GM23338 (cell line): ENCODE measurements at regions not wholly inside any gene's neighbourhood (a gene's known extent, or its start where the extent isn't known, plus 50 kb on each side); places are given as distances from the start of the nearest gene placed in this dataset.

Source experiments
- ATAC-seq: fragments of 200-7000 bp; cut with Tn5 transposase; 3 replicates; pipeline ENCODE4 v1.9.1; 2020
- DNase-seq: peaks from one replicate; pipeline ENCODE4 v3.0.0-alpha.2; 2015; ENCODE audit warnings: low spot score
- H2AFZ ChIP-seq: fragments of 200-600 bp; sonication (generic); 2 replicates; pipeline ENCODE4 v1.8.0; 2016; ENCODE audit warnings: antibody characterized with exemption, mild to moderate bottlenecking, moderate library complexity
- H3F3A ChIP-seq: fragments of 200-600 bp; sonication (generic); replicated peaks from 2 replicates; pipeline ENCODE4 v1.8.0; 2017; ENCODE audit warnings: antibody characterized with exemption, mixed run types, low read depth
- H3K27ac ChIP-seq: fragments of 200-600 bp; sonication (generic); 2 replicates; pipeline ENCODE4 v1.6.1; 2016; ENCODE audit warnings: low read depth
- H3K27me3 ChIP-seq: fragments of 200-600 bp; sonication (generic); 2 replicates; pipeline ENCODE4 v1.8.0; 2016; ENCODE audit warnings: mild to moderate bottlenecking, mixed run types, moderate library complexity; ENCODE audit not compliant: insufficient read depth
- H3K36me3 ChIP-seq: fragments of 200-600 bp; sonication (generic); 2 replicates; pipeline ENCODE4 v1.8.0; 2016; ENCODE audit warnings: mild to moderate bottlenecking; ENCODE audit not compliant: insufficient read depth
- H3K4me1 ChIP-seq: fragments of 200-600 bp; sonication (generic); 2 replicates; pipeline ENCODE4 v1.8.0; 2016; ENCODE audit warnings: mild to moderate bottlenecking, moderate library complexity; ENCODE audit not compliant: insufficient read depth
- H3K4me2 ChIP-seq: fragments of 200-600 bp; sonication (generic); 2 replicates; pipeline ENCODE4 v1.7.1; 2017; ENCODE audit warnings: mixed run types
- H3K4me3 ChIP-seq: fragments of 200-600 bp; sonication (generic); 2 replicates; pipeline ENCODE4 v1.6.1; 2016; ENCODE audit warnings: mixed run types
- H3K79me2 ChIP-seq: fragments of 200-600 bp; sonication (generic); replicated peaks from 2 replicates; pipeline ENCODE4 v1.8.0; 2017; ENCODE audit warnings: mild to moderate bottlenecking; ENCODE audit not compliant: insufficient read depth
- H3K9me2 ChIP-seq: fragments of 200-600 bp; sonication (generic); 2 replicates; pipeline ENCODE4 v1.8.0; 2017; ENCODE audit not compliant: insufficient read depth
- H4K20me1 ChIP-seq: fragments of 200-600 bp; sonication (generic); replicated peaks from 2 replicates; pipeline ENCODE4 v1.8.0; 2017; ENCODE audit warnings: mild to moderate bottlenecking; ENCODE audit not compliant: insufficient read depth
- H3K27ac Mint-ChIP-seq: 2 replicates; pipeline ENCODE4 v1.8.0; 2020; ENCODE audit warnings: inconsistent platforms, mild to moderate bottlenecking, moderate library complexity, mixed read lengths
- H3K27me3 Mint-ChIP-seq: 3 replicates; pipeline ENCODE4 v1.8.0; 2022; ENCODE audit warnings: low read depth, mild to moderate bottlenecking, moderate library complexity, mixed read lengths, inconsistent platforms; ENCODE audit not compliant: insufficient read depth, poor library complexity
- H3K36me3 Mint-ChIP-seq: 3 replicates; pipeline ENCODE4 v1.8.0; 2021; ENCODE audit warnings: low read depth, mild to moderate bottlenecking, inconsistent platforms, moderate library complexity, mixed read lengths
- H3K4me1 Mint-ChIP-seq: 3 replicates; pipeline ENCODE4 v1.8.0; 2020; ENCODE audit warnings: mild to moderate bottlenecking, inconsistent platforms, mixed read lengths
- H3K4me3 Mint-ChIP-seq: 3 replicates; pipeline ENCODE4 v1.8.0; 2021; ENCODE audit warnings: moderate library complexity, mild to moderate bottlenecking, inconsistent platforms, mixed read lengths
- H3K9me3 Mint-ChIP-seq: 3 replicates; pipeline ENCODE4 v1.8.0; 2020; ENCODE audit warnings: moderate library complexity, mild to moderate bottlenecking, inconsistent platforms, mixed read lengths
- CREB1 ChIP-seq: fragments of 250-450 bp; sonication (Bioruptor Pico); IDR thresholded peaks from 2 replicates; pipeline ENCODE4 v1.5.0; 2020; ENCODE audit warnings: low read depth, mild to moderate bottlenecking, moderate library complexity
- EZH2 ChIP-seq: fragments of 200-600 bp; sonication (generic); IDR thresholded peaks from one replicate; pipeline ENCODE4 v1.8.0; 2017; ENCODE audit warnings: antibody characterized with exemption, mild to moderate bottlenecking, low read depth; ENCODE audit not compliant: unreplicated experiment
- EZH2phosphoT487 ChIP-seq: fragments of 200-600 bp; sonication (generic); IDR thresholded peaks from one replicate; pipeline ENCODE4 v1.8.1; 2018; ENCODE audit warnings: antibody characterized with exemption; ENCODE audit not compliant: unreplicated experiment
- JUNB ChIP-seq: IDR thresholded peaks from one replicate; pipeline ENCODE4 v1.6.1; 2016; ENCODE audit warnings: antibody characterized with exemption; ENCODE audit not compliant: unreplicated experiment
- REST ChIP-seq: IDR thresholded peaks from one replicate; pipeline ENCODE4 v1.6.1; 2018; ENCODE audit warnings: antibody characterized with exemption; ENCODE audit not compliant: unreplicated experiment
- ZNF114 ChIP-seq: fragments of 250-450 bp; sonication (Bioruptor Pico); IDR thresholded peaks from 2 replicates; pipeline ENCODE4 v1.5.0; 2020; ENCODE audit warnings: mild to moderate bottlenecking, moderate library complexity
- ZNF331 ChIP-seq: fragments of 250-450 bp; sonication (Bioruptor Pico); IDR thresholded peaks from 2 replicates; pipeline ENCODE4 v1.5.0; 2020; ENCODE audit warnings: low read depth, mild to moderate bottlenecking, moderate library complexity
- TF ChIP-seq, protein P1 (sequence below): fragments of 250-450 bp; sonication (Bioruptor Pico); IDR thresholded peaks from 2 replicates; pipeline ENCODE4 v1.5.0; 2020; ENCODE audit warnings: mild to moderate bottlenecking, moderate library complexity
- TF ChIP-seq, protein P2 (sequence below), 2 experiments: fragments of 200-600 bp in 1 of 2; sonication (generic) in 1 of 2; conservative IDR thresholded peaks; 2 replicates each; pipeline versions ENCODE4 v1.5.1 to v1.6.1; 2016 to 2017; ENCODE audit warnings: antibody characterized with exemption in 2 of 2, low read depth in 2 of 2, mild to moderate bottlenecking in 2 of 2, moderate library complexity in 1 of 2

DNA sequence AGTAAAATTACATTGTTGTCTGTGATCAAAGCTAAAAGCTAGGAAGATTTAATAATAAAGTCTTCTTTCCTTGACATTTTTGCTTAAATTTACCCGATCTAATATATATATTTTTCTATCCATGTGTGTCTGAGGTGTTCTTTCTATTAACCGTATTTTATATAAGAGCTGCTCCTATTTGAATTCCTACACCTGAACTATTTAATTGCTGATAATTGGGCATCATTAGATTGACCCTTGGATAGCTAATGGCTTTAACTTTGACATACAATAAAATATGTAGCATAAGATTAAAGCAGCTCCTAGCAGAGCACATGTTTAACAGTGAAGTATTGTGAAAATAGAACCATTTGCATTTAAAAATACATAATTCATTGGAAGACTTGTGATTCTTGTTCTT is 792.7 kb downstream of the MAT2B start (continued):
- TF ChIP-seq CREB1 (CRISPR knock-in tag) (no peak), ZNF331 (CRISPR knock-in tag) (no peak), ZNF114 (CRISPR knock-in tag) (no peak), EZH2 (no peak)
- TF ChIP-seq, protein P1, sequence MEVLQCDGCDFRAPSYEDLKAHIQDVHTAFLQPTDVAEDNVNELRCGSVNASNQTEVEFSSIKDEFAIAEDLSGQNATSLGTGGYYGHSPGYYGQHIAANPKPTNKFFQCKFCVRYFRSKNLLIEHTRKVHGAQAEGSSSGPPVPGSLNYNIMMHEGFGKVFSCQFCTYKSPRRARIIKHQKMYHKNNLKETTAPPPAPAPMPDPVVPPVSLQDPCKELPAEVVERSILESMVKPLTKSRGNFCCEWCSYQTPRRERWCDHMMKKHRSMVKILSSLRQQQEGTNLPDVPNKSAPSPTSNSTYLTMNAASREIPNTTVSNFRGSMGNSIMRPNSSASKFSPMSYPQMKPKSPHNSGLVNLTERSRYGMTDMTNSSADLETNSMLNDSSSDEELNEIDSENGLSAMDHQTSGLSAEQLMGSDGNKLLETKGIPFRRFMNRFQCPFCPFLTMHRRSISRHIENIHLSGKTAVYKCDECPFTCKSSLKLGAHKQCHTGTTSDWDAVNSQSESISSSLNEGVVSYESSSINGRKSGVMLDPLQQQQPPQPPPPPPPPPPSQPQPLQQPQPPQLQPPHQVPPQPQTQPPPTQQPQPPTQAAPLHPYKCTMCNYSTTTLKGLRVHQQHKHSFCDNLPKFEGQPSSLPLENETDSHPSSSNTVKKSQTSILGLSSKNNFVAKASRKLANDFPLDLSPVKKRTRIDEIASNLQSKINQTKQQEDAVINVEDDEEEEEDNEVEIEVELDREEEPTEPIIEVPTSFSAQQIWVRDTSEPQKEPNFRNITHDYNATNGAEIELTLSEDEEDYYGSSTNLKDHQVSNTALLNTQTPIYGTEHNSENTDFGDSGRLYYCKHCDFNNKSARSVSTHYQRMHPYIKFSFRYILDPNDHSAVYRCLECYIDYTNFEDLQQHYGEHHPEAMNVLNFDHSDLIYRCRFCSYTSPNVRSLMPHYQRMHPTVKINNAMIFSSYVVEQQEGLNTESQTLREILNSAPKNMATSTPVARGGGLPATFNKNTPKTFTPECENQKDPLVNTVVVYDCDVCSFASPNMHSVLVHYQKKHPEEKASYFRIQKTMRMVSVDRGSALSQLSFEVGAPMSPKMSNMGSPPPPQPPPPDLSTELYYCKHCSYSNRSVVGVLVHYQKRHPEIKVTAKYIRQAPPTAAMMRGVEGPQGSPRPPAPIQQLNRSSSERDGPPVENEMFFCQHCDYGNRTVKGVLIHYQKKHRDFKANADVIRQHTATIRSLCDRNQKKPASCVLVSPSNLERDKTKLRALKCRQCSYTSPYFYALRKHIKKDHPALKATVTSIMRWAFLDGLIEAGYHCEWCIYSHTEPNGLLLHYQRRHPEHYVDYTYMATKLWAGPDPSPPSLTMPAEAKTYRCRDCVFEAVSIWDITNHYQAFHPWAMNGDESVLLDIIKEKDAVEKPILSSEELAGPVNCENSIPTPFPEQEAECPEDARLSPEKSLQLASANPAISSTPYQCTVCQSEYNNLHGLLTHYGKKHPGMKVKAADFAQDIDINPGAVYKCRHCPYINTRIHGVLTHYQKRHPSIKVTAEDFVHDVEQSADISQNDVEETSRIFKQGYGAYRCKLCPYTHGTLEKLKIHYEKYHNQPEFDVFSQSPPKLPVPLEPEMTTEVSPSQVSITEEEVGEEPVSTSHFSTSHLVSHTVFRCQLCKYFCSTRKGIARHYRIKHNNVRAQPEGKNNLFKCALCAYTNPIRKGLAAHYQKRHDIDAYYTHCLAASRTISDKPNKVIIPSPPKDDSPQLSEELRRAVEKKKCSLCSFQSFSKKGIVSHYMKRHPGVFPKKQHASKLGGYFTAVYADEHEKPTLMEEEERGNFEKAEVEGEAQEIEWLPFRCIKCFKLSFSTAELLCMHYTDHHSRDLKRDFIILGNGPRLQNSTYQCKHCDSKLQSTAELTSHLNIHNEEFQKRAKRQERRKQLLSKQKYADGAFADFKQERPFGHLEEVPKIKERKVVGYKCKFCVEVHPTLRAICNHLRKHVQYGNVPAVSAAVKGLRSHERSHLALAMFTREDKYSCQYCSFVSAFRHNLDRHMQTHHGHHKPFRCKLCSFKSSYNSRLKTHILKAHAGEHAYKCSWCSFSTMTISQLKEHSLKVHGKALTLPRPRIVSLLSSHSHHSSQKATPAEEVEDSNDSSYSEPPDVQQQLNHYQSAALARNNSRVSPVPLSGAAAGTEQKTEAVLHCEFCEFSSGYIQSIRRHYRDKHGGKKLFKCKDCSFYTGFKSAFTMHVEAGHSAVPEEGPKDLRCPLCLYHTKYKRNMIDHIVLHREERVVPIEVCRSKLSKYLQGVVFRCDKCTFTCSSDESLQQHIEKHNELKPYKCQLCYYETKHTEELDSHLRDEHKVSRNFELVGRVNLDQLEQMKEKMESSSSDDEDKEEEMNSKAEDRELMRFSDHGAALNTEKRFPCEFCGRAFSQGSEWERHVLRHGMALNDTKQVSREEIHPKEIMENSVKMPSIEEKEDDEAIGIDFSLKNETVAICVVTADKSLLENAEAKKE (CRISPR knock-in tag) = no peak

GRCh38 chr5:164300295-164300694 is 794.9 kb downstream of the MAT2B start:
- peaks cover 19% of the 10 kb centered on the region; the same call in 2 of the 3 replicates for H3K4me1 Mint-ChIP-seq
- ATAC-seq (no peak), DNase-seq (no peak)
- H3K4me3 ChIP-seq = no peak overlapping the region
- no peak overlapping the region for H3K4me3 Mint-ChIP-seq
- no peaks in the 10 kb centered on the region for H3K36me3 Mint-ChIP-seq
- H2AFZ ChIP-seq = no peak overlapping the region
- no peaks in the 10 kb centered on the region for H3K27me3 Mint-ChIP-seq
- H4K20me1 ChIP-seq = no peaks in the 10 kb centered on the region
- TF ChIP-seq, protein P2, sequence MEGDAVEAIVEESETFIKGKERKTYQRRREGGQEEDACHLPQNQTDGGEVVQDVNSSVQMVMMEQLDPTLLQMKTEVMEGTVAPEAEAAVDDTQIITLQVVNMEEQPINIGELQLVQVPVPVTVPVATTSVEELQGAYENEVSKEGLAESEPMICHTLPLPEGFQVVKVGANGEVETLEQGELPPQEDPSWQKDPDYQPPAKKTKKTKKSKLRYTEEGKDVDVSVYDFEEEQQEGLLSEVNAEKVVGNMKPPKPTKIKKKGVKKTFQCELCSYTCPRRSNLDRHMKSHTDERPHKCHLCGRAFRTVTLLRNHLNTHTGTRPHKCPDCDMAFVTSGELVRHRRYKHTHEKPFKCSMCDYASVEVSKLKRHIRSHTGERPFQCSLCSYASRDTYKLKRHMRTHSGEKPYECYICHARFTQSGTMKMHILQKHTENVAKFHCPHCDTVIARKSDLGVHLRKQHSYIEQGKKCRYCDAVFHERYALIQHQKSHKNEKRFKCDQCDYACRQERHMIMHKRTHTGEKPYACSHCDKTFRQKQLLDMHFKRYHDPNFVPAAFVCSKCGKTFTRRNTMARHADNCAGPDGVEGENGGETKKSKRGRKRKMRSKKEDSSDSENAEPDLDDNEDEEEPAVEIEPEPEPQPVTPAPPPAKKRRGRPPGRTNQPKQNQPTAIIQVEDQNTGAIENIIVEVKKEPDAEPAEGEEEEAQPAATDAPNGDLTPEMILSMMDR (conservative IDR thresholded peaks at IDR 0.05; ENCODE audit: low read depth in 2 of 2) = no peak
- no peak for TF ChIP-seq JUNB
- no peak for TF ChIP-seq REST
- TF ChIP-seq EZH2 = no peak
- no peak for TF ChIP-seq EZH2phosphoT487
- H3K4me2 ChIP-seq = no peak overlapping the region
- H3K79me2 ChIP-seq = no peaks in the 10 kb centered on the region
- peaks cover 6% of the 10 kb centered on the region for H3K4me1 ChIP-seq
- H3K27ac Mint-ChIP-seq = no peak overlapping the region
- H3K9me2 ChIP-seq = no peaks in the 10 kb centered on the region
- H3K9me3 Mint-ChIP-seq = no peaks in the 10 kb centered on the region
- no peak overlapping the region for H3K27ac ChIP-seq
- H3K36me3 ChIP-seq = no peaks in the 10 kb centered on the region
- no peaks in the 10 kb centered on the region for H3K27me3 ChIP-seq
- no peaks in the 10 kb centered on the region for H3F3A ChIP-seq
